ENCODE measurements at regions not wholly inside any gene's neighbourhood (a gene's known extent, or its start where the extent isn't known, plus 50 kb on each side); places are given as distances from the start of the nearest gene placed in this dataset.
"Not testable (repeated sequence)": the region's sequence is repeated elsewhere in the genome, so short reads cannot be mapped to it uniquely, and the experiment has no call there.

DNA sequence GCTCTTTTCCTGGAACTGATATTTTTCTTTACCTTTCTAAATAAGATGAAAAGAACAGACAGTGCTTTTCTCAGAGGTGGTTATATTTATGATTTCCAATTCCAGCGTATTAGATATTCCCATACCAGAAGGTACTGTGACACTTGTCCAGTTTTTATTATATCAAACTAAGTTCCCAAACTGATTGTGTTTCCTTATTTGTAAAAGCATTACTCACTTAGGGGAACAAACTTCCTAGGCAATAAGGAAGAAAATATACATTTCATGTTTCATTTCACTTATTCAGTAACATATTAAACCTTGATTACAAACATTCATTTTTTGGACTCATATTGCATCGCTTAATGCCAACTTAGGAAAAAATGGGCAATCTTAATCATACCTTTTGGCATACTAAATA is 1480.0 kb upstream of the NUDT12 start:
- DNase-seq, result no peak

GRCh38 chr5:105036814-105037213 is 1474.2 kb upstream of the NUDT12 start:
- DNase-seq, result not testable (repeated sequence)

DNA sequence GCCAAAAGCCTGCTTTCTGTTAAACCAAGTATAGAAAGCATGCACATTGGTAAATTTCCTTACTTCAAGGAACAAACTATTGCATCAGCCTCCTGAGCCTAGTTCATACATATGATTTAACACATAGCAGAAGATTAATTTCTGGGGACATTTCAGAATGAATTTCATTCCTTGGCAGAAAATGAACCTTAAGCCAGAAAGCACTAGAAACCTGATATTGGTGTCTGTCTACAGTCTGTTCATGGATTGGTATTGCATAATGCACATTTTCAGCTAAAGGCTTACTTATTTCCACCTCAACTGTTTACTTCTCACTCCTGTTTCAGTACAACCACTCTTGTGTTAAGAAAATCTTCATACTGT is 1471.8 kb upstream of the NUDT12 start:
- no peak for DNase-seq

DNA sequence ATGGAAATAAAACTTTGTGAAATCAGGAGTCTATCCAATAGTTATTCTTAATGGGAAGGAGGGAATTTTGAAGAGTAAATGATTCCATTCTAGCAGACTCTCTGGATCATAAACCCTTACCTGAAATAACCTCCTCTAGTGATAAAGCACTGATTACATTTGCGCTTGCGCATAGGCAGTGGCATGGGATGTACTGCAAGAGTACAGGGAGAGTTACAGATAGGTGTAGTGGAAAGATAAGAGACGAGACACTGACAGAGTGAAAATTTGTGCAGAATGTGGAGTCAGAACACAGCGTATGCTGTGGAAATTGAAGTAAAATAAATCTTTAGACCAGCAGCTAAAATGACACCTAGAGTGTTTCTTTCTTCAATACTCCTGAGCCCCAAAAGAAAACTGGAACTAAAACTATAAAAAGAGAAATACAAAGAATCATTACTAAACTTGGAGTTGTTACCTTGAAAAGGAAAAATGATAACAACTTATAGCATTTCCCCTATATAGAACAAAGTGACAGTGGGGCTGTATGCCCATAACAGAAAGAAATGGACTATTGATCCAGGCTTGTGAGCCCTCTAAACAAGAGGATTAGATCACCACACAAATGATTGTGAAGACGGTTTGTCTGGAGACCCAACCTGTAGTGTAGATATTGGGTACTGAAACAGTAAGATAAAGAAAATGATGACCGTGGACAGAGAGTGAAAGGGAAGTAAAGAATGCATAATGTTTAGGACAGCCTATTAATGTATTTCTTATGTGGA is 1471.2 kb upstream of the NUDT12 start:
- DNase-seq, result no peak

DNA sequence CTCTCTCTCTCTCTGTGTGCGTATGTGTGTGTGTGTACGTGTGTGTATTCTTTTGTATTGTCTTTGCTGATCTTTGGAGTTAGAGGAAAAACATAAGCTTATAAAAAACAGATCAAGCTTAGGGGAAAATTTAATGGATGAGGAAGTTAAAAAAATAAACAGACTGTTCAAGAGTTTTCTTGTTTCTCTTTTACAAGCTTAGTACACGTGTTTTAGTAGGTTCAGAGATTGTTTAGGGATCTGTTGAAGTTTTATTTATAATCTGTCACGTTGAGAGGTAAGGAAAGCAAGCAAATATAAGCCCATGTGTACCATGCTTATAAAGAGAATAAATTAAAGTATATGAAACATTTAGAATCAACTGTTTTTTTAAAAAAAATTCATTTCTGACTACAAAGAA is 1470.3 kb upstream of the NUDT12 start:
- DNase-seq, result no peak

DNA sequence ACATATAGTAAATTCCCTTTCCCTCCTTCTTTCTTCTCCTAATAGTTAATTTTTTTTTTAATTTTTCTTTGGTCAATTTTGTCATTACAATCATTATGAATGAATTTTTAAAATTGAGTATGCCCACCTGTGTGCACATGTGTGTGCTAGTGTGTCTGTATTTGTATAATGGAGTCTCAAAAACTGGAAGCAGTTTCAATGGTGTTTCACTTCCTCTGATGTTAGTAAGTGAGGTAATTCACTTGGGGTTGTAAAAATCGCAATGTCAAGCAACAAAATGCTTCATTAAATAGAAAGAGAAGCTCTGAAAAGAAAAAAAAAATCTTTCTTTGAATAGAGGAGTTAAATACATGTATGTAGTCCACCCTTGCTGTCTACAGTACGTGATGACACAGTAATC is 1467.6 kb upstream of the NUDT12 start:
- no peak for DNase-seq

DNA sequence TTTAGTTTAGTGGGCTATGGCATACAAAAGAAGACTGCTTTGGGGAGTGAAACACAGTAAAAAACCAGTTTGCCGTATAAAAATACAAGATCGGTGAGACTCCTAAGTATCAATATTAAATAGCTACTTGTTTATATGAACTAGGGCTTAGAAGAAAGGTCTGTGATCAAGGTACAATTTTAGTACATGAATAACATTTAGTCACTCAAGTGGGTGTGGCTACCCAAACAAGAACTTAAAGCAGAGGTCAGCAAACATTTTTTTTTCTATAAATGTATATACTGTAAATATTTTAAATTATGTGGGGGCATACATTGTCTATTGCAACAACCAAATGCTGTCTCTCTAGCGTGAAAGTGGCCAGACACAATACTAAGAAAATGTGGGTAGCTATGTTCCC is 1452.5 kb upstream of the NUDT12 start:
- DNase-seq, result no peak

GRCh38 chr5:104998572-104998971 is 1436.0 kb upstream of the NUDT12 start:
- DNase-seq, result no peak

GRCh38 chr5:104998169-104998568 is 1435.6 kb upstream of the NUDT12 start:
- no peak for DNase-seq

DNA sequence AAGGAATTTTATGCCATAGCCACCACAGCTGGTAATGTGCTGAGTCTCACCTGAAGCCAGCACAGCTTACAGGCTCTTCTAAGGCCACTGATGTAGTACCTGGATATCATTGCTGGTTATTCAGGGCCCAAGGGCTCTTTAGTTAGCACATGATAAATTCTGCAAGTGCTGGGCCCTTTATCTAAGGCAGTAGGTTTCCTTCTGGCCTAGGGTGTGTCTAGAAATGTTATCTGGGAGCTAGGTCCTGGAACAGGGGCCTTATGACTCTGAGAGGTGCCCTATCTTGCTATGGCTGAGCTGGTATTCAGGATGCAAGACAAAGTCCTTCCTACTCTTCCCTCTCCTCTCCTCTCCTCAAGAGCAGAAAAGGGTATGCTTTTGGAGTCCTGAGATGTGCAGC is 1424.5 kb upstream of the NUDT12 start:
- no peak for DNase-seq

DNA sequence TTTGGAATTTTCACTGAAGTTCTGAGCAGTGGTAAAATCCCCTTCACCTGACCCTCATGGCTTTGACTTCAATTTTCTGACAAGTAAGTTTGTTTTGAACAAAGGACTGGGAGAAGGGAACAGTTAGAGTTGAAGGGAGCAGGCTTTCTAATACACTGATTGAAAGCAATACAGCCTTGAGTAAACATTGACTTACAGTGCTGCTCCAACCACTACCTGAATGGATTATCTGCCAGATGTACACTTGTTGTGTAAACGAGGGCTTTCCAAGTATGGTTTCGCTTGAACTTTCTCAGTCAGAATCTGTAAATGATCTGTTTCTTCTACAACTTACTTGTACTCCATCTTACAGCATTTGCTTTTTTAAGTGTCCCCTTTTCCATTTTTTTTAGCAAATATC is 1414.9 kb upstream of the NUDT12 start:
- DNase-seq, result no peak

DNA sequence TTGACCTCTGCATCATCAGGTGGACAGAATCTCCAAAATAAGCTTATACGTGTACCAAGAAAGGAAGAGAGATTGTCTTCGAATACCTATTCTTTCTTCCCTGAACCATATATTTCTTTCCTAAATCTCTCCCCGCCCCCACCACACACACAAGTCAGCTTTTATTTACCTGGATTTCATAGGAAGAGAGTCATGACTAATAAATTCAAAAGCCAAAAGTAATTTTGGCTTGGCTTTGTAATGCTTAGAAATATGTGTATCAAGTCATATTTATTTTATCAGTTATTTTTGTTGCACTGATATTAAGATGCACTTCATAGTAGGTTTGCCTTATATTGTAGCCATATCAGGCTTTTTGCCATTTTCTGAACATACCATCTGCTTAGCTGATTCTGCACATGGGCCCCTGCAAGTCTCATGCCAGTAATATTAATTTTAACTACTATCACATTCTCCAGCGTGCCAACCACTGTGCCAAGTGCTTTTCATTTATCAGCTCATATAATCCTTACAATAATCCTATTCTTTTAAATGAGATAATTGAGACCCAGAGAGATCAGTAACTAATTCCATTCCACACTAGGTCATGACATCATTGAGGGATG is 1405.3 kb upstream of the NUDT12 start:
- DNase-seq, result no peak

DNA sequence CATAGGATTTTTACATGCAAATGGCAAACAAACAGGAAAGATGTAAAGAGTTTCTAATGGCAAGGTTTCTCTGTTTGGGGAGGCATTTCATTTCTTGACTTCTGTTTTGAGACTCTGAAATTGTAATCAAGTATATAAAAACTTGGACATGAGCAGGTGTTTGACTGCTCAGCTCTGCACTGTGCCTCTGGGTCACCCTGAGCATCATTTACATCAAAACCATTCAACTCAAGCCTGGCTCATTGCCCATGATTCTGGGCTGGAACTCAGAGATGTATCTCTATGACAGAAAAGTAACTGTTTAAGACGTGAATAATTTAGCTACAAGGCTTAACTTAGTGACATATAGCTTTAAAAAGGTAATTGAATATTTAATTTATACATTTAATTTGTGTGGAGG is 1402.4 kb upstream of the NUDT12 start:
- DNase-seq, result no peak

GRCh38 chr5:104955479-104955878 is 1392.9 kb upstream of the NUDT12 start:
- DNase-seq, result no peak

- no peak for DNase-seq
Observed at GRCh38 chr5:104952876-104953275, 1390.3 kb upstream of the NUDT12 start.

GRCh38 chr5:104951829-104952228 is 1389.2 kb upstream of the NUDT12 start:
- no peak for DNase-seq

DNA sequence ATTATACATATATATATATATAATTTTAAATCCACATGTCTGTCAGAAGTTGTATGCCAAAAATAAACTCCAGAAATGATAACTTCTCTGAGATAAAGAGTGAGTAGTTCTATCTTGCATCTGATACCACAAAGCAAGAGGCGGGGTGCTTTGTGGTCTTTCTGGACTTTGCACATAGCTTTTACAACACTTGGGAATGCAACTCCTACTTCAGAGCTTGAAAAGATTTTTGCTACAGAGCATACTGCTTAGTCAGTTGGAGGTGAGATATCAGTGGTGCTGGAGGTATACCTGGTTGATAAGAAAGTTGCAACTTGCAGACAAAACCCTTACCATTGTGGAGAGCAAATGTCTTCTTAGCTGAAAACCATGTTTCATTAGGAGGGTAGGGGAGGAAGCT is 1384.5 kb upstream of the NUDT12 start:
- DNase-seq, result no peak

GRCh38 chr5:104942735-104943134 is 1380.1 kb upstream of the NUDT12 start:
- no peak for DNase-seq

DNA sequence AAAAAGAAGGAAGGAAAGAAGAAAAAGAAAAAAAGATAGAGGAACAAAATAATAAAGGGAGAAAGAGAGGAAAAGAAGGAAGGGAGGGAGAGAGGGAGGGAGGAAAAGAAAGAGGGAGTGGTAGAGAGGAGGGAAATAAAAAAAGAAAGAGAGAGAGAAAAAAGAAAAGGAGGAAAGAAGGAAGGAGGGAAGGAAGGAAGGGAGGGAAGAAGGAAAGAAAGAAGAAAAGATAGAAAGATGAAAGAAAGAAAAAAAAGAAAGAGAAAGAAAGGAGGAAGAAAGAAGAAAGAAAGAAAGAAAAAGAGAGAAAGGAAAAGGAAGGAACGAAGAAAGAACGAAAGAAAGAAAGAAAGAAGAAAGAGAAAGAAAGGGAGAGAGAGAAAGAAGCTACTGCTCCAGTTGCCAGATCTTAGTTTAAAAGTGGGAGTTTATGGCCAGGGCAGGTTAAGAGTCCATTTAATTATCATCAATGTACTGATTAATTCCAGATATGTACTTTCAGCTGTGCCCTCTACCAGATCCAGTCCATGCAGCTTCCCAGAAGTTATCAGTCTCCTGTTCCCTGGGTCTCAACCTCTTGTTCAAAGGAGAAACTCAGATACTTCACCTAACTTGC is 1378.5 kb upstream of the NUDT12 start:
- no peak for DNase-seq

DNA sequence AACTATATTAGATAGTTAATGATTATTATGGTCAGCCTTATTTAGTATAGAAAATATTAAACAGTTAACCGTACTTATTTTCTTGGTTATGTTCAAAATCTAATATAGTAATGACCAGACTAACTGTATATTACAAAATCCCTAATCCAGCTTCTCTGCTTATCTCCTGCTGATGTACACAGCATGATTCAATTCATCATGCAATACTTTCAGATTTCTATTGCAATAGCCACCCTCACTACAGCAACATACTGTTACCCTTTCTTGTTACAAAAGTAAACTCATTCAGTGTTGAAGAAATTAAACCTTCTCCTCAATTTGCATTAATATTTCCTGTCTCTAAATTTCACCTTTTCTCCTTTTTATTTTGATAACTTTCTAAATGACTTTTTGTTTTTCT is 1375.0 kb upstream of the NUDT12 start:
- no peak for DNase-seq

- no peak for DNase-seq
Observed at GRCh38 chr5:104932431-104932830, 1369.8 kb upstream of the NUDT12 start.

GRCh38 chr5:104928906-104929520 is 1366.4 kb upstream of the NUDT12 start:
- no peak for DNase-seq

DNA sequence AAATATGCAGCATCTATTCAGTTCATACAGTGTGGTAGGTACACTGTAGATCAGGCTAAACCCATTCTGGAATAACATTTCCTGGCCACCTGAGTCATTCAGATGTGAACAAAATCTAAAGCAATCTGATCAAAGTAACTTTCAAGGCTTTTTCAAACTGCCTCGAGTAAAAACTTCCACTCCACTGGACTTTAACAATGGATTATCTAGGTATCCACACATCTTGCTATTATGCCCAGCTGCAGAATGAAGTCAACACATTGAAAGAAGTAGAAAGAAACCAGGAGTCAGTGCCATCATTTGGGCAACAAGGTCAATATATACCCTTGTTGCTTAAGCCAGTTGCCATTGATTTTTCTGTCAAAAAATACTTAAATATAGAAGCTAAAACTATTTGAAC is 1352.6 kb upstream of the NUDT12 start:
- DNase-seq, result no peak

- no peak for DNase-seq
Observed at GRCh38 chr5:104914536-104915070, 1352.0 kb upstream of the NUDT12 start.
